Neural cell (in vitro differentiated cells): ENCODE measurements at regions not wholly inside any gene's neighbourhood (a gene's known extent, or its start where the extent isn't known, plus 50 kb on each side); places are given as distances from the start of the nearest gene placed in this dataset.

Source experiments
- H2AFZ ChIP-seq: fragments of 200-600, 300-800 bp; sonication (generic), shearing (Covaris generic); 2 replicates; pipeline ENCODE4 v1.6.0; 2014; ENCODE audit warnings: low read depth, mild to moderate bottlenecking, antibody characterized with exemption, low read length, moderate library complexity
- H3F3A ChIP-seq: fragments of 200-600 bp; shearing (Covaris generic); 2 replicates; pipeline ENCODE4 v1.6.1; 2016; ENCODE audit warnings: mild to moderate bottlenecking, moderate library complexity, mixed read lengths, antibody characterized with exemption, low read length; ENCODE audit not compliant: insufficient read depth, poor library complexity, severe bottlenecking
- H3K27ac ChIP-seq: fragments of 200-600, 300-800 bp; sonication (generic), shearing (Covaris generic); 2 replicates; pipeline ENCODE4 v1.5.1; 2014; ENCODE audit warnings: mild to moderate bottlenecking, low read length, moderate library complexity
- H3K27me3 ChIP-seq: fragments of 300-800, 200-600 bp; sonication (generic), shearing (Covaris generic); 2 replicates; pipeline ENCODE4 v1.6.0; 2014; ENCODE audit warnings: mild to moderate bottlenecking, low read depth, low read length, moderate library complexity; ENCODE audit not compliant: insufficient read depth
- H3K36me3 ChIP-seq: fragments of 300-800, 200-600 bp; sonication (generic), shearing (Covaris generic); 2 replicates; pipeline ENCODE4 v1.5.1; 2014; ENCODE audit warnings: mild to moderate bottlenecking, antibody characterized with exemption, low read length, moderate library complexity; ENCODE audit not compliant: insufficient read depth
- H3K4me2 ChIP-seq: fragments of 300-800, 200-600 bp; sonication (generic), shearing (Covaris generic); 2 replicates; pipeline ENCODE4 v1.6.0; 2014; ENCODE audit warnings: mild to moderate bottlenecking, low read length
- H3K4me3 ChIP-seq: fragments of 300-800, 200-600 bp; sonication (generic), shearing (Covaris generic); 2 replicates; pipeline ENCODE4 v1.5.1; 2014; ENCODE audit warnings: mild to moderate bottlenecking, low read length, moderate library complexity
- H3K79me2 ChIP-seq: fragments of 200-600 bp; shearing (Covaris generic); replicated peaks from 2 replicates; pipeline ENCODE4 v1.6.0; 2014; ENCODE audit warnings: mild to moderate bottlenecking, low read length, moderate library complexity; ENCODE audit not compliant: insufficient read depth
- H3K9ac ChIP-seq: fragments of 300-800, 200-600 bp; sonication (generic), shearing (Covaris generic); 2 replicates; pipeline ENCODE4 v1.6.1; 2016; ENCODE audit warnings: mild to moderate bottlenecking, low read length, mixed read lengths
- H3K9me2 ChIP-seq: fragments of 200-600 bp; shearing (Covaris generic); 2 replicates; pipeline ENCODE4 v1.6.1; 2016; ENCODE audit warnings: mild to moderate bottlenecking, low read length, mixed read lengths; ENCODE audit not compliant: insufficient read depth
- H3K9me3 ChIP-seq: fragments of 200-600, 300-800 bp; sonication (generic), shearing (Covaris generic); 2 replicates; pipeline ENCODE4 v1.6.1; 2016; ENCODE audit warnings: mild to moderate bottlenecking, mixed run types, low read length, moderate library complexity, mixed read lengths
- H4K20me1 ChIP-seq: fragments of 200-600 bp; shearing (Covaris generic); 2 replicates; pipeline ENCODE4 v1.6.1; 2016; ENCODE audit warnings: mild to moderate bottlenecking, mixed run types; ENCODE audit not compliant: insufficient read depth
- CTCF ChIP-seq: fragments of 450-650 bp; IDR thresholded peaks from 2 replicates; pipeline ENCODE4 v1.5.1; 2014; ENCODE audit warnings: antibody characterized with exemption, mild to moderate bottlenecking, moderate library complexity; ENCODE audit not compliant: poor library complexity, severe bottlenecking
- EP300 ChIP-seq: fragments of 450-650 bp; conservative IDR thresholded peaks from 2 replicates; pipeline ENCODE4 v1.6.1; 2014; ENCODE audit warnings: antibody characterized with exemption, mild to moderate bottlenecking, moderate library complexity; ENCODE audit not compliant: poor library complexity, severe bottlenecking
- EZH2 ChIP-seq: fragments of 200-600, 300-800 bp; shearing (Covaris generic), sonication (generic); IDR thresholded peaks from 2 replicates; pipeline ENCODE4 v1.6.1; 2014; ENCODE audit warnings: antibody characterized with exemption, low read length, borderline replicate concordance, mild to moderate bottlenecking; ENCODE audit not compliant: insufficient read depth, poor library complexity, severe bottlenecking
- MXI1 ChIP-seq: fragments of 450-650 bp; conservative IDR thresholded peaks from 2 replicates; pipeline ENCODE4 v1.6.1; 2014; ENCODE audit warnings: antibody characterized with exemption, mild to moderate bottlenecking; ENCODE audit not compliant: poor library complexity, severe bottlenecking
- POLR2AphosphoS5 ChIP-seq: IDR thresholded peaks from 2 replicates; pipeline ENCODE4 v1.6.1; 2012
- RAD21 ChIP-seq: fragments of 450-650 bp; conservative IDR thresholded peaks from 2 replicates; pipeline ENCODE4 v1.6.1; 2014; ENCODE audit warnings: antibody characterized with exemption, mild to moderate bottlenecking, moderate library complexity
- REST ChIP-seq: IDR thresholded peaks from 2 replicates; pipeline ENCODE4 v1.6.1; 2012; ENCODE audit warnings: borderline replicate concordance
- SMC3 ChIP-seq: fragments of 450-650 bp; conservative IDR thresholded peaks from 2 replicates; pipeline ENCODE4 v1.6.1; 2014; ENCODE audit warnings: antibody characterized with exemption, mild to moderate bottlenecking, moderate library complexity; ENCODE audit not compliant: poor library complexity
- TAF1 ChIP-seq: IDR thresholded peaks from 2 replicates; pipeline ENCODE4 v1.6.1; 2012; ENCODE audit warnings: low read depth

GRCh38 chr6:84486526-84486925 is 259.1 kb upstream of the CEP162 start:
- no peaks in the 10 kb centered on the region for H4K20me1 ChIP-seq
- H3K9me3 ChIP-seq, result no peaks in the 10 kb centered on the region
- H3F3A ChIP-seq, result no peaks in the 10 kb centered on the region
- no peak overlapping the region for H3K9ac ChIP-seq
- no peaks in the 10 kb centered on the region for H3K36me3 ChIP-seq
- H3K79me2 ChIP-seq, result no peaks in the 10 kb centered on the region
- H3K4me3 ChIP-seq, result no peak overlapping the region
- H3K9me2 ChIP-seq, result no peaks in the 10 kb centered on the region
- no peak for TF ChIP-seq REST
- no peak for TF ChIP-seq POLR2AphosphoS5
- no peak for TF ChIP-seq MXI1
- no peak overlapping the region for H3K4me2 ChIP-seq
- H2AFZ ChIP-seq, result no peak overlapping the region
- no peaks in the 10 kb centered on the region for H3K27me3 ChIP-seq
- H3K27ac ChIP-seq, result no peak overlapping the region

- Histone ChIP-seq H3K9me2 (no peaks in the 10 kb centered on the region), H3K9ac (no peak overlapping the region), H3K79me2 (no peaks in the 10 kb centered on the region), H3K27me3 (no peaks in the 10 kb centered on the region), H3K4me3 (no peak overlapping the region), H4K20me1 (no peaks in the 10 kb centered on the region), H3K9me3 (no peaks in the 10 kb centered on the region), H3K36me3 (no peaks in the 10 kb centered on the region), H3F3A (no peaks in the 10 kb centered on the region), H3K27ac (no peak overlapping the region), H2AFZ (no peak overlapping the region), H3K4me2 (no peak overlapping the region)
- TF ChIP-seq EP300 (no peak), RAD21 (no peak), POLR2AphosphoS5 (no peak), MXI1 (no peak), SMC3 (no peak), CTCF (no peak), TAF1 (no peak), REST (no peak), EZH2 (no peak)
These were observed 241.7 kb upstream of the CEP162 start for GRCh38 chr6:84469144-84469543.
